GM19351 (cell line): ENCODE measurements at regions not wholly inside any gene's neighbourhood (a gene's known extent, or its start where the extent isn't known, plus 50 kb on each side); places are given as distances from the start of the nearest gene placed in this dataset.

ENCODE experiments used
- ATAC-seq: cut with Tn5 transposase; IDR thresholded peaks from one replicate; pipeline ENCODE4 v1.9.1; 2021; ENCODE audit warnings: mild to moderate bottlenecking, moderate library complexity; ENCODE audit not compliant: unreplicated experiment

DNA sequence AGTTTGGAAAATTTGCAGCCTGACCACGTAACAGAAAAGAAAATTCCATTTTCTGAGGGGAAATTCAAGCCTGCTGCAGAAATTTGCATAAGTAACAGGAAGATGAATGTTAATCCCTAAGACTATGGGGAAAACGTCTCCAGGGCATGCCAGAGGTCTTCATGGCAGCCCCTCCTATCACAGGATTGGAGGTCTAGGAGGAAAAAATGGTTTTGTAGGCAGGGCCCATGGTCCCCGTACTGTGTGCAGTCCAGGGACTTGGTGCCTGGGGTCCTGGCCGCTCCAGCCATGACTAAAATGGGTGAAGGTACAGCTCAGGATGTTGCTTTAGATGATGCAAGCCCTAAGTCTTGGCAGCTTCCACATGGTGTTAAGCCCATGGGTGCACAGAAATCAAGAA, 437.3 kb upstream of the SEMA3A start:
- ATAC-seq: no peak

DNA sequence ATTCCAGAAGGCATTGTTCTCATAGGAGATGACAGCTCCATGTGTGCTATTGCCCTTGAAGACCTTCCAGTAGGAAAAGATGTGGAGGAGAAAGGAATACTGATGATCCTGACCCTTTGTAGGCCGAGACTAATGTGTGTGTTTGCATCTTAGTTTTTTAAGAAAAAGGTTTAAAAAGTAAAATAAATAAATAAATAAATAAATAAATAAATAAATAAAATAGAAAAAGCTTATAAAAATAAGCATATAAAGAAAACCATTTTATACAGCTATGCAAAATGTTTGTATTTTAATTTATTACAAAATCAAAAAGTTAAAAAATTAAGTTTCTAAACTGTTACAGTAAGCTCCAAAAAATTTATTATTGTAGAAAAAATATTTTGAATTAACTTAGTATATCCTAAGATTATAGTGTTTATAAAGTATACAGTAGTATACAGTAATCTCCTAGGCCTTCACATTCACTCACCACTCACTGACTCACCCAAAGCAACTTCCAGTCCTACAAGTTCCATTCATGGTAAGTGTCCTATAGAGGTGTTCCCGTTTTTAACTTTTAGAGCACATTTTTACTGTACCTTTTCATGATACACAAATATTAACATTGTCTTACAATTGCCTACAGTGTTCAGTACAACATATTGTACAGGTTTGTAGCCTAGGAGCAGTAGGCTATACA, 435.2 kb upstream of the SEMA3A start:
- no peak for ATAC-seq

DNA sequence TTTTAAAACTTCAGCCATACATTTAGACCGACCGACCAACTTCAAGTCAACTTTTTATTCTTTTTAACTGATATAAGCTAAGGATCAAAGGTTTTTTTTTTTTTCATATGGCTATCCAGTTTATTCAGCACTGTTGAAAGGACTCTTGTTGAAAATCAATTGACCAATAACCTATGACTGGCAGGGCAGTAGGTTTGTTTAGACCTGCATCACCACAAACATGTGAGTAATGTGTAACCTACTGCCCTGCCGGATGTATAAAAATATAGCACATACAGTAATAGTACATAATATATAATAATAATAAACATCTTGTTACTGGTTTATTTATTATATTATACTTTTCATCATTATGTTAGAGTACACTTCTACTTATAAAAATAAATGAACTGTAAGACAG, 434.6 kb upstream of the SEMA3A start:
- ATAC-seq: no peak

DNA sequence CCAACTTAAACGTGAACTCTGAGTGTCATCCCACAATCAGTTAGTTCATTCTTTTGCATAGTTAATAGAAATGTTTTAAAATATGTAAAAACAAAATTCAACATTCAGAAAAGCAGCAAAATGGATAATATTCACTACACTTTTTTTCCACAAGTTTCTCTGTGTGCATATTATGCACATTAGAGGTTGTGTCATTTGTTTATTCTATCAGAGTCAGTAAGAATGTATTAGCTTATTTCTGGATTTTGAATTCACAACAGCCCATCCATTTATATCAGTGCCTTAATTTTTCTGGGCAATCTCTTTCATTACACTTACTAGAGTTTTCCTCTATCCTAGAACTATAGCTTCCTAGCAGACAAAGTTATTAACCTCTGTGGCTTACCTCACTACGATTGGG, 432.7 kb upstream of the SEMA3A start:
- no peak for ATAC-seq

DNA sequence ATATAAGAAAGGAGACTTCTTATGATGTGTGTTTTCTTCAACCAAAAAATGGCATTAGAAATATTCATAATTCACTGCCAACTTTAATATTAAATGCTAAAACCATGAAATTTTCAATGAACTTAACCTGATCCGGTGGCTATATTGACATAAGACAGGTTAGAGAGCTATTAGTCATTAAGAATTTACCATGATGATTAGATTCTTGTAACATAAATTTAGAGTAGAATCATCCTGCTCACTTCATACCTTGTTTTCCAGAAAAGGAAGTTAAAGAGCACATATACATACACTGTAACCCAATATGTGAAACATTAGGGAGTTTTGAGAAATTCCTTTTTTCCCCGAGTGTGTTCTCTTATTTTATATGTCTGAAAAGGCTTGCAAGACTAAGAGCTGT, 430.3 kb upstream of the SEMA3A start:
- ATAC-seq: no peak

DNA sequence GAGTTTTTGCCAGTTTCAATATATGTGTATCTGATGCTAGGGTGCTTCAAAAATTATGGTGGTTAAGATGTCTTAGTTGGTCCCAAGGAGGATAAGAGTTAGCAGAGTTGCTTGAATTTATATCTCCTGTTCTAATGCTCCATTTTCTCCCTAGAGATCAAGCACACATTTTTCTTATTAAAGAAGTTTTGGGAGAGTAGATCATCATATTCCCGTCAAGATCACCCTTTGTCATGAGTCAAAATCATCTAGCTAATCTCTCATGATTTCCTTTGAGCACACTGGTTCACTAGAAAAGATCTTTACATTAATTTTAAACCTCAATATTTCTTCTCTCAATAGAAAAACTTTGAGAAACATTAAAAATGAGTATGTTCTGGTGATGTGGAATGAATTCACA, 429.9 kb upstream of the SEMA3A start:
- no peak for ATAC-seq

DNA sequence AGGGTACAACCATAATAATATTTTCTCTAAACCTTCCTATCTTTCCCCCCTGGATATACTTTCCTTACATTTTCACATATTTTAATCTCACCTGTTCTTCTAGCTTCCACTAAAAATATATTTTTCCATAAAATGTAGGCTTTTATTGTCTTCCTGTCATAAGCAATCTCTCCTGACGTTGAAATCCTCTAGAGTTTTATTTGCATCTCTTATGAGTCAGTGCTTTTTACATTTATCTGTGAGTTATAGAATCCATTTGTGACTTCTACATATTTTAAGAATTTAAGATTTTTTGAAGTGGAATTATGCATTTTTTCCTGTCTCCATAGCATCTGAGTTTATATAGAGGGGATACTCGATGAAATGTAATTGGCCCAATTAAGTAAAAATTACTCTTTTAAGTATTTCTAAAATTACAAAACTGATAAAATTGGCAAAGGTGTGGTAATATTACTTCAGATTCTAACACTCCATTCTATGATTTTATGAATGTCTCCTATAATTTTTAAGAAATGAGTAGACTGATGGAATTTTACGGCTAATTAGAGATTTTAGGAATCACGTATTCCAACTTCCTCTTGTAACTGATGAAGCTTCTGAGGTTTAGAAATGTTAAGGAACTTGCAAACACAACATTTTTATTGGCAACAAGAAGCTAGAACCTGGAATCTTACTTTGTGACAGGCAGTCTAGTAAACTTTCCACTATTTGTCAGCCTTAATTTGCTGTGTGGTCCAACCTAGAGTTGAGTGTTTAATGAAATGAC, 422.9 kb upstream of the SEMA3A start:
- ATAC-seq: no peak

DNA sequence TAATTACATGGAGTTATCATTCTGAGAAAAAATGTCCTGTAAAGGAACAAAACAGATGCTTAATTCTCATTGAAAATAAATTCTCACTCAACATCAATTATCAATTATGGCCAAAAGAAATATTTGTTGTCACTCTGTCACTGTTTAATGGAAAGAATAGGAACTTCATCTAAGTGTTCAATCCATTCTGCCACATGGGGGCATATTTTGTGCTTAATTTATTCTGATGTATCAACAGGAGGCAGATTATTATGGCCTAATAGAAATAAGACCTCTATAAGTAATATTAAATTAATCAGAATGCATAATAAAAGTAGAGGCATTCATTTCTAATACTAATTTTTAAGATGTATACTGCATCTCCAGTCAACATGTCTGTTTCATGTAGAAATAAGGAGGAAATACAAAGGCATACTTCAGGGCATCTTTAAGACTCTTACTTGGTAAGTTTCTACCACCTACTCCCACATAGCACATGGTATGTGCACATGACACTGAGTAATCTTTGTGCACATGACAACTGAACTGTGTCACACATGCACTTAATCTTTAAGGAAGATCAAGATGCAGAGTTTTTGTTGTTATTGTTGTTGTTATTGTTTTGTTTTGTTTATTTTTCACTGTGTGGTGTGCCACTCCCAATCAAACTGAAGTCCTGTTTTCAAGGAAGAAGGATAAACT, 420.4 kb upstream of the SEMA3A start:
- ATAC-seq: no peak

DNA sequence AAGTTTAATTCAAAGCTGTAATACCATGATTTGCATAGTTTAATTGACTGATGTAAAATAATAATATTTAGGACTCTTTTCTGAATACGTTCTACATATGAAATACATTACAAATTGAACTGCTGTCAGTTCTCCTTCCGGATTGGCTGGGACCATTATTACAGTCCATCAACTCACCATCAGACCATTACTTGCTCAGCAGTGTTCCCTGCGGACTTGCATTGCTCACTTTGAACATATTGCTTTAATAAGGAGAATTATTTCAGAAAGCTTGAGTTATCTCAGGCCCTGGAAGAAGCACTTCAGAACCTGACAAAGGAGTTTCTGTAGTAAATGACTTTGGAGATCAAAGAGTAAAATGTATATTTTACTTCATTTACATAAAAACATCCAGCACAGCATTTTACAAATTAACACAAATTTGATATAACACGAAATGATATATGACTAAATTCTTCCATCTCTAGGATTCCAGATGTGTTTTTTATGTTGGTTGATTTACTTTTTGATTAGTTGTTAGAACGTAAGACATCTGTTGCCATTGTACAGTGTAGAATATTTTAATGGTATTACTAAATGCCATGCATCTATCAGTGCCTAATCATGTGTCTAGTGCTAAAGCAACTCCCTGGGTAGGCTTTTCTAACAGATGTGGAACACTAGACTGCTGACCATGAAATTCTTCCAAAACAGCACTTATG, 418.5 kb upstream of the SEMA3A start:
- no peak for ATAC-seq

DNA sequence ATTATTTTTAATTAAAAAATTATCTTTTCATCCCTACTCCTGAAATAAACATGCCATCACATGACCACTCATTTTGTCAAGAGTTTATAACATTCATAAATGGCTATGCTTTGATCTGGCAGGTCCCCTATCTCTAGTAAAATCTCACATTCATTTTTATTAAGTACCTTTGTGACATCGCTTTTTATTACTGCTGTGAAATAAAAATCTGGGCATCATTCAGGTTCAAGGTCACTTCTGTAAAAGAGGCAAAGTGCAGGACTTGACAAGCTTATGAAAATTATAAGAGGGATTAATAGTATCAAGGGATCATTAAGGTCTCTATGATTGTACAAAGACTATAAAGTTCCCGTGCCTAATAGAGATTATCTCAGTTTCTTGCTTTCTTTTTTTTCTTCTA, 416.8 kb upstream of the SEMA3A start:
- ATAC-seq: no peak

DNA sequence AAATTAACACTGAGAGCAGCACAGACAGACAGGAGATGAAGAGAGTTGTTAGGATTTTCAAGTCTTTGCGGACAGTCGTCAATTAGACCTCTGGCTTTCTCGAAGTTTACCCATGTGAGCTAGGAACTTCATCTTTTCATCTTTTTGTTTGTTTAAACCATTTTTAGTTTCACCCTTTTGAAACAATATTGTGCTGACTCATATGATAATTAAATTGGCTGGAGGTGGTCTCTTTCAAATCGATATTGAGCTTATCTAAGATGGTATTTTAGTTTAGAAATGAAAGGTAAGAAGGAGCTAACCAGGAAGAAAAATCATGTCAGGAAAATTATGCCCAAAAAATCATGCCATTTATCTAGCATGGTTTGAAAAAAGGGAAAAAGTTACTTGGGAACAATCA, 415.8 kb upstream of the SEMA3A start:
- ATAC-seq: no peak

DNA sequence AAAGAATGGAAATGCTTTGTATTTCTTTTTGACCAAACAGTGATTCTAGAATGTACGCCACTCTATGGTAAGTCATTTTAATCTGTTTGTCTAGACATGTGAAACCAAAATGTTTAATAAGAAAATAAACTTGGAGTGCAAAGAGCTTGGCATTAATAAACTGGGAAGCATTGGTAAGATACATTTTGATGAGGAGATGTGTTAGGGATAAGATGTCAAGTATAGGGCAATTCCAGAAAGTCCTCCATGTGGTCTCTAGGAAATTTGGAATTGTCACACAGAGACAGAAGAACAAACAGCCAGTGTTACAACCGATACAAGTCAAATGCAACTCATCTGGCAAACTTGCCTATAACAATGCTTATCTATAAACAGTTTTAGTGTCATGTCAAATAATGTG, 410.7 kb upstream of the SEMA3A start:
- ATAC-seq: no peak

DNA sequence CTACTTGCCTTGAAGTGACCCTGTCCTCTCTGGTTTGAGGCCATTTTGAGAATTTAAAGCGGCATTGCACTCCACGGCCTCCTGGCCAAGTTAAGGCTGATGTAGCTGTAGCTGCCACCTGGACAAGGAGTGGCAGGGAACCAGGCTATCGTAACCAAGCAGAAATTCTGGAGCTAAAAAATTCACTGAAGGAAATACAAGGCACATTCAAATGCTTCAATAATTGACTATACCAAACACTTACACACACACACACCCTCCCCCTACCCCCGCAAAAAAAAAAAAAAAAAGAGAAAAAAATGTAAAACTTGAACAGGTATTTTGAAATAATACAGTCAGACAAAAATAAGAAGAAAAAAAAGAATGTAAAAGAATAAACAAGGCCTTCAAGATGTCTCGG, 409.0 kb upstream of the SEMA3A start:
- no peak for ATAC-seq

DNA sequence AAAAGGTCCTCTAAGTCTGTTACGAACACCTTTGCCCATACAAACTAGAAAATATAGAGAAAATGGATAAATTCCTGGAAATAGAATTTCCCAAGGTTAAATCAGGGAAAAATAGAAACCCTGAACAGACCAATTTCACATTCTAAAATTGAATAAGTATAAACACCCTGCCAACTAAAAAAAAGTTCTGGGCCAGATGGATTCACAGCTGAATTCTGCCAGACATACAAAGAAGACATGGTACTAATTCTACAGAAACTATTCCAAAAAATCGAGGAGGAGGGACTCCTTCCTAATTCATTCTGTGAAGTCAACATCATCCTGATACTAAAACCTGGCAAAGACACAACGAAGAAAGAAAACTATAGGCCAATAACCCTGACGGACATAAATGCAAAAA, 400.4 kb upstream of the SEMA3A start:
- no peak for ATAC-seq

DNA sequence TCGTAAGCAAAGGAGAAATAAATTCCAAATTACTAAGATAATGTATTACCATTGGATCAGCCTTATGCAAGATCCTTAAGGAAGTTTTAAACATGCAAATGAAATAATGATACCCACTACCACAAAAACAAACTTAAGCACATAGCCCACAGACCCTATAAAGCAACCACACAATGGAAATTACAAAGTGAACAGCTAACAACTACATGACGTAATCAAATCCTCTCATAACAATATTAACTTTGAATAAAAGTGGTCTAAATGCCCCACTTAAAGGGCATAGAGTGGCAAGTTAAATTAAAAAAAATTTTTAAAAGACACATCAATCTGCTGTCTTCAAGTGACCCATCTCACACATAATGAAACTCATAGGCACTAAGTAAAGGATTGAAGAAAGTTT, 397.3 kb upstream of the SEMA3A start:
- ATAC-seq: no peak

DNA sequence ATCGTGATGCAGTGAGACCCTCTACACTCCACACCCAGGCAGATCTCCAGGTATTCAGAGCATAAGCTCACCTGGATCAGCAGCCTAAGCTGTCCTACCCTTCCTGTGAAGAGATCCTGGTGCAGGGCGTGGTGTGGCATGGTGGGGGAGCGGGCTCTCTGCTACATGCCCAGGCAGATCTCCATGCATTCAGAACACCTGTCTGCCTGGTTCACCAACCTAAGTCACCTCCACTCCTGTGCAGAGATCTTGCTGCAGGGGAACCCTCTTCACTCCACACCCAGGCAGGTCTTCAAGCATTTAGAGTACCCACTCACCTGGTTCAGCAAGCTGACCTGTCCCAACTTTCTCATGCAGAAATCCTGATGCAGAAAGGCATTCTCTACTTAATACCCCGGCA, 394.4 kb upstream of the SEMA3A start:
- no peak for ATAC-seq

DNA sequence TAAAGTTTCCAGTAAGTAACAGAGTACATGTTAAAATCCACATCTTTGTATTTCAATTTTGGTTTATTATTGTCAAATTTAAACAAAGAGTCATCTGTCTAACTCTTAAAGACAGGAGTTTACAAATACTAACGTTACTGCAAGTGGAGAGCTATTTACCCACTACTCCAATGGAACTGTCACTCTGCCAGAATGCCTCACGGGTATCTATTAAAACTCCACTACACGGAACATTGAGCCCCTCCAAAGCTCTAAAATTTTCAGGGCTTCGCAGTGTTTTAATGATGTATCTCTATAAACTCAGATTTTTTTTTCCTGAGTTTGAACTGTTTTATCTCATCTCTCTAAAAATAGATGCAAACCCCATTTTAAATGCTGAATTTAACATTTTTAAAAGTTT, 388.7 kb upstream of the SEMA3A start:
- no peak for ATAC-seq

DNA sequence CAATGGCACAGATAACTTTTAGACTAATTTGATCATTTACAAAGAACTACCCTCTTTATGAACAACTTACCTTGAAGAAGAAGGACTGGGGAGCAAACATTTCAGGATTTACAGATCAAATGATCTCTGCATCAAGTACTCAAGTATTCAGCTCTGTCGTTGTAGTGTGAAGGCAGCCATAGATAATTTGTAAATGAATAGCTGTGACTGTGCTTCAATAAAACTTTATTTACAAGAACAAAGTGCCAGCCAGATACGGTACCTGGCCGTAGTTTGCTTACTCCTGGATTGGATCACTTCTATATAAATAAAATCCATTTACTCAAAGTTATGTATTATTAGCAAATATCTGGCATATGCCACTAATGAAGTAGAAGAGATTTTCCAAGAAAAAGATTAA, 388.2 kb upstream of the SEMA3A start:
- no peak for ATAC-seq

DNA sequence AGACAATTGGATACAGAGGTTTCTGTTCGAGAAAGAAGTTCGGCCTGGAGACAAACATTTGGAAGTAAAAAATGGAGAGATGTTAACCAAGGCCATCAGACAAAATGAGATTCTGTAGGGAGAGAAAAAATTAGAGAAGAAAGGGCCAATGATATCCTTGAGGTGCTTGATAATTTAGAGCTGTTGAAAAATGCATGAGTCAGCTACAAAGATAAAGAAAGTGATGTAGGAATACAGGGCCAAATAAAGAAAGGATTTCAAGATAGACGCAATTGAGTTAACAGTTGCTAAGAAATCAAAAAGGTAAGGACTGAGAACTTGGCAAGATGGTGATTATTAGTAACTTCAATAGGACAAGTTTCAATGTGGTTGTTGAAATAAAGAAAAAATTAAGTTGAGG, 384.2 kb upstream of the SEMA3A start:
- ATAC-seq: no peak

DNA sequence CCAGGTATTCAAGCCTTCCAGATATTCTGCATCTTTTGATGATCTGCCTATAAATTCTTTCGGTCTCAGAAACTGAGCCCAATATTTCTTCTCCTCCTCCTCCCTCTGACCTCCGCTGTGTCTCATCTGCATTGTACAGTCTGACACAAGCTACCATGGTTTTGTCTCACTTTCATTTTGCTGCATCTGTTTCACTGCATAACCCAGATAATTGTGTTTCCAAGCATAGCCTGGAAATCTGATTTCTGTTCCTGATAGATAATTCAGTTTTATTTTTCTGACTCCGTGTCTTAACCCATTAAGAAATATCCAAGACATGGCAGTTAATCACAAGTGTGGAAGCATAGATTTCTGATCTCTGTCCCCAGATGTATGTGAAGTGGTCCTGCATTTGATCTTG, 374.2 kb upstream of the SEMA3A start:
- ATAC-seq: no peak

DNA sequence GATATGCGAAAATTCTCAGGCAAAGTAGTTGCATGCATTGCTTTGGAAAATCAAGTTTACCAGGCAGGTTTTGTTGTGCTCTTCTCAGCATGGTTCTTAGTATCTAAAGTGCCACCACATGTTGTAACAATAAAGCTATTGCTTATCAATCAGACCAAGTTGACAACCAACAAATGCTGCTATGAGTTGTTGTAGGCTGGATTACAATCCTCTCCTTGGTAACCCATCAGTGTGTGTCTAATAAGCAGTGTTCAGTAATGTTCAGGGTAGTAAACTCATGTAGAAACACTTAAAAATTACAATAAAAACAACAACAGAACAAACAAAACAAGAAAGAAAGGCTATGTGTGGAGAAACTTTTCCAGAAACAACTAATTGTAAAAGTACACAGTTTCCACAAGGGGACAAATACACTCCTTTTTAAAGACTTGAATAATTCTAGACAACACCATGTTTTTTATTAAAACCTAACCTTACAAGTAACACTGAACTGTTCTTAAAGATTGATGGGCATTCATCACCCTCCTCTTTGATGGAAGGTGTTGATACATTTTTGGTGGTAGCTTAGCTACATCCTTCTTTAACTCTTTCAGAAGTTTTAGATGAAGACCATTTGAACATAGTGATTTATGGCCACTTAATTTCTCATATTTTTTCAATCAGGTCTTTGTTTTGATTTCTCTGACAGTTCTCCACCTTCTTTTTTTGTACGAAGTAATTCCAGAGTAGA, 370.9 kb upstream of the SEMA3A start:
- no peak for ATAC-seq
